PFSK-1 (cell line): ENCODE measurements at regions not wholly inside any gene's neighbourhood (a gene's known extent, or its start where the extent isn't known, plus 50 kb on each side); places are given as distances from the start of the nearest gene placed in this dataset.

Source experiments
- POLR2AphosphoS5 ChIP-seq: IDR thresholded peaks from 2 replicates; pipeline ENCODE4 v1.6.1; 2012; ENCODE audit warnings: low read depth, mild to moderate bottlenecking, control low read depth, low read length, moderate library complexity
- REST ChIP-seq, 2 experiments: IDR thresholded peaks; 2 replicates each; pipeline versions ENCODE4 v1.6.1 to v1.8.0; 2011 to 2012; ENCODE audit warnings: low read depth in 2 of 2, low read length in 2 of 2, control low read depth in 1 of 2, inconsistent platforms in 1 of 2, mild to moderate bottlenecking in 1 of 2, moderate library complexity in 1 of 2; ENCODE audit not compliant: insufficient read depth in 1 of 2
- SIN3A ChIP-seq: IDR thresholded peaks from 2 replicates; pipeline ENCODE4 v1.6.1; 2012; ENCODE audit warnings: mild to moderate bottlenecking, low read length, moderate library complexity, borderline replicate concordance; ENCODE audit not compliant: insufficient read depth
- TAF1 ChIP-seq: IDR thresholded peaks from 2 replicates; pipeline ENCODE4 v1.6.1; 2012; ENCODE audit warnings: low read length, control low read depth, borderline replicate concordance; ENCODE audit not compliant: insufficient read depth

GRCh38 chr2:194424683-194425209, 1232.3 kb upstream of the SLC39A10 start:
- no peak for TF ChIP-seq POLR2AphosphoS5
- no peak for TF ChIP-seq TAF1
- TF ChIP-seq REST (IDR thresholded peaks at IDR 0.05; ENCODE audit: insufficient read depth in 1 of 2, low read depth in 2 of 2, low read length in 2 of 2) = no peak
- TF ChIP-seq SIN3A = no peak
